ENCODE measurements at regions not wholly inside any gene's neighbourhood (a gene's known extent, or its start where the extent isn't known, plus 50 kb on each side); places are given as distances from the start of the nearest gene placed in this dataset.

- Histone ChIP-seq H3K36me3 (ENCODE audit: insufficient read depth, low read length) (no peaks in the 10 kb centered on the region), H3K9me3 (ENCODE audit: insufficient read depth, low read depth, low read length) (no peaks in the 10 kb centered on the region), H3K27me3 (ENCODE audit: insufficient read depth, low read length) (no peaks in the 10 kb centered on the region), H3K4me1 (ENCODE audit: insufficient read depth, low read length) (no peaks in the 10 kb centered on the region), H3K4me3 (ENCODE audit: low read length) (no peak overlapping the region), H3K27ac (ENCODE audit: low read depth, low read length) (no peak overlapping the region), H3K9ac (ENCODE audit: low read depth, low read length) (no peak overlapping the region)
- WGBS = no CpG with 5 or more reads among the region's 1 CpG
Observed at GRCh38 chr2:155109527-155109926, 411.0 kb downstream of the KCNJ3 start.

GRCh38 chr2:155100261-155100660 lies 401.8 kb downstream of the KCNJ3 start:
- no peaks in the 10 kb centered on the region for H3K36me3 ChIP-seq (ENCODE audit: insufficient read depth, low read length)
- no peaks in the 10 kb centered on the region for H3K4me1 ChIP-seq (ENCODE audit: insufficient read depth, low read length)
- peaks cover 15% of the 10 kb centered on the region for H3K9me3 ChIP-seq (ENCODE audit: insufficient read depth, low read depth, low read length)
- H3K9ac ChIP-seq (ENCODE audit: low read depth, low read length) = no peak overlapping the region
- 87% methylated on average over 2 of the region's 2 CpGs for WGBS
- no peaks in the 10 kb centered on the region for H3K27me3 ChIP-seq (ENCODE audit: insufficient read depth, low read length)
- H3K27ac ChIP-seq (ENCODE audit: low read depth, low read length) = no peak overlapping the region
- H3K4me3 ChIP-seq (ENCODE audit: low read length) = no peak overlapping the region

GRCh38 chr2:155099784-155100183 lies 401.3 kb downstream of the KCNJ3 start:
- Histone ChIP-seq H3K9ac (ENCODE audit: low read depth, low read length) (no peak overlapping the region), H3K4me3 (ENCODE audit: low read length) (no peak overlapping the region)
- 92% methylated on average over 1 of the region's 1 CpG for WGBS

GRCh38 chr2:155095613-155096012 lies 397.1 kb downstream of the KCNJ3 start:
- Histone ChIP-seq H3K9ac (ENCODE audit: low read depth, low read length) (no peak overlapping the region), H3K4me1 (ENCODE audit: insufficient read depth, low read length) (no peaks in the 10 kb centered on the region), H3K9me3 (ENCODE audit: insufficient read depth, low read depth, low read length) (no peaks in the 10 kb centered on the region), H3K36me3 (ENCODE audit: insufficient read depth, low read length) (no peaks in the 10 kb centered on the region), H3K4me3 (ENCODE audit: low read length) (no peak overlapping the region), H3K27ac (ENCODE audit: low read depth, low read length) (no peak overlapping the region), H3K27me3 (ENCODE audit: insufficient read depth, low read length) (no peaks in the 10 kb centered on the region)
- 90% methylated on average over 1 of the region's 1 CpG for WGBS

More at GRCh38 chr2:155099784-155100183, 401.3 kb downstream of the KCNJ3 start:
- Histone ChIP-seq H3K27ac (ENCODE audit: low read depth, low read length) (no peak overlapping the region), H3K36me3 (ENCODE audit: insufficient read depth, low read length) (no peaks in the 10 kb centered on the region), H3K9me3 (ENCODE audit: insufficient read depth, low read depth, low read length) (peaks cover 15% of the 10 kb centered on the region), H3K27me3 (ENCODE audit: insufficient read depth, low read length) (no peaks in the 10 kb centered on the region), H3K4me1 (ENCODE audit: insufficient read depth, low read length) (no peaks in the 10 kb centered on the region)

- no peak overlapping the region for H3K4me3 ChIP-seq (ENCODE audit: low read length)
- no peaks in the 10 kb centered on the region for H3K27me3 ChIP-seq (ENCODE audit: insufficient read depth, low read length)
- no peaks in the 10 kb centered on the region for H3K36me3 ChIP-seq (ENCODE audit: insufficient read depth, low read length)
- H3K4me1 ChIP-seq (ENCODE audit: insufficient read depth, low read length) = no peaks in the 10 kb centered on the region
- WGBS = 87% methylated on average over 2 of the region's 2 CpGs
- no peak overlapping the region for H3K9ac ChIP-seq (ENCODE audit: low read depth, low read length)
- H3K9me3 ChIP-seq (ENCODE audit: insufficient read depth, low read depth, low read length) = no peaks in the 10 kb centered on the region
- H3K27ac ChIP-seq (ENCODE audit: low read depth, low read length) = no peak overlapping the region
Observed at GRCh38 chr2:155080373-155080772, 381.9 kb downstream of the KCNJ3 start.

- Histone ChIP-seq H3K4me3 (ENCODE audit: low read length) (no peak overlapping the region), H3K9me3 (ENCODE audit: insufficient read depth, low read depth, low read length) (no peaks in the 10 kb centered on the region), H3K27me3 (ENCODE audit: insufficient read depth, low read length) (no peaks in the 10 kb centered on the region), H3K36me3 (ENCODE audit: insufficient read depth, low read length) (no peaks in the 10 kb centered on the region), H3K4me1 (ENCODE audit: insufficient read depth, low read length) (no peaks in the 10 kb centered on the region), H3K9ac (ENCODE audit: low read depth, low read length) (no peak overlapping the region), H3K27ac (ENCODE audit: low read depth, low read length) (no peak overlapping the region)
- WGBS = 73% methylated on average over 1 of the region's 1 CpG
Observed at GRCh38 chr2:155070489-155070888, 372.0 kb downstream of the KCNJ3 start.

GRCh38 chr2:155062922-155063258 lies 364.4 kb downstream of the KCNJ3 start:
- Histone ChIP-seq H3K27ac (ENCODE audit: low read depth, low read length) (no peak overlapping the region), H3K36me3 (ENCODE audit: insufficient read depth, low read length) (no peaks in the 10 kb centered on the region), H3K27me3 (ENCODE audit: insufficient read depth, low read length) (no peaks in the 10 kb centered on the region), H3K9me3 (ENCODE audit: insufficient read depth, low read depth, low read length) (0 out of 2 replicates have a peak, but pooled peaks cover 3% of the 10 kb centered on the region), H3K9ac (ENCODE audit: low read depth, low read length) (no peak overlapping the region), H3K4me1 (ENCODE audit: insufficient read depth, low read length) (no peaks in the 10 kb centered on the region), H3K4me3 (ENCODE audit: low read length) (no peak overlapping the region)
- 83% methylated on average over 1 of the region's 1 CpG for WGBS

GRCh38 chr2:155062250-155062921 lies 363.9 kb downstream of the KCNJ3 start:
- Histone ChIP-seq H3K9me3 (ENCODE audit: insufficient read depth, low read depth, low read length) (0 out of 2 replicates have a peak, but pooled peaks cover 3% of the 10 kb centered on the region), H3K27ac (ENCODE audit: low read depth, low read length) (no peak overlapping the region), H3K4me1 (ENCODE audit: insufficient read depth, low read length) (no peaks in the 10 kb centered on the region), H3K9ac (ENCODE audit: low read depth, low read length) (no peak overlapping the region), H3K4me3 (ENCODE audit: low read length) (no peak overlapping the region), H3K36me3 (ENCODE audit: insufficient read depth, low read length) (no peaks in the 10 kb centered on the region), H3K27me3 (ENCODE audit: insufficient read depth, low read length) (no peaks in the 10 kb centered on the region)
- 93% methylated on average over 2 of the region's 2 CpGs for WGBS

GRCh38 chr2:155060896-155061295 lies 362.4 kb downstream of the KCNJ3 start:
- H3K36me3 ChIP-seq (ENCODE audit: insufficient read depth, low read length) = no peaks in the 10 kb centered on the region
- H3K27ac ChIP-seq (ENCODE audit: low read depth, low read length) = no peak overlapping the region
- no peaks in the 10 kb centered on the region for H3K27me3 ChIP-seq (ENCODE audit: insufficient read depth, low read length)
- H3K9me3 ChIP-seq (ENCODE audit: insufficient read depth, low read depth, low read length) = 0 out of 2 replicates have a peak, but pooled peaks cover 3% of the 10 kb centered on the region
- no peak overlapping the region for H3K4me3 ChIP-seq (ENCODE audit: low read length)
- no peak overlapping the region for H3K9ac ChIP-seq (ENCODE audit: low read depth, low read length)
- 85% methylated on average over 1 of the region's 1 CpG for WGBS
- no peaks in the 10 kb centered on the region for H3K4me1 ChIP-seq (ENCODE audit: insufficient read depth, low read length)

- 88% methylated on average over 5 of the region's 5 CpGs for WGBS
- Histone ChIP-seq H3K9ac (ENCODE audit: low read depth, low read length) (no peak overlapping the region), H3K4me1 (ENCODE audit: insufficient read depth, low read length) (no peaks in the 10 kb centered on the region; the same call in 1 of the 2 replicates), H3K27me3 (ENCODE audit: insufficient read depth, low read length) (no peaks in the 10 kb centered on the region), H3K36me3 (ENCODE audit: insufficient read depth, low read length) (no peaks in the 10 kb centered on the region), H3K9me3 (ENCODE audit: insufficient read depth, low read depth, low read length) (no peaks in the 10 kb centered on the region), H3K4me3 (ENCODE audit: low read length) (no peak overlapping the region), H3K27ac (ENCODE audit: low read depth, low read length) (no peak overlapping the region)
Observed at GRCh38 chr2:155054712-155055111, 356.2 kb downstream of the KCNJ3 start.

GRCh38 chr2:155043097-155043496 lies 344.6 kb downstream of the KCNJ3 start:
- Histone ChIP-seq H3K27ac (ENCODE audit: low read depth, low read length) (no peak overlapping the region), H3K4me1 (ENCODE audit: insufficient read depth, low read length) (no peaks in the 10 kb centered on the region), H3K27me3 (ENCODE audit: insufficient read depth, low read length) (no peaks in the 10 kb centered on the region), H3K9ac (ENCODE audit: low read depth, low read length) (no peak overlapping the region), H3K9me3 (ENCODE audit: insufficient read depth, low read depth, low read length) (no peaks in the 10 kb centered on the region), H3K4me3 (ENCODE audit: low read length) (no peak overlapping the region), H3K36me3 (ENCODE audit: insufficient read depth, low read length) (no peaks in the 10 kb centered on the region)
- 90% methylated on average over 4 of the region's 4 CpGs for WGBS

GRCh38 chr2:155035308-155035707 lies 336.8 kb downstream of the KCNJ3 start:
- no peaks in the 10 kb centered on the region for H3K4me1 ChIP-seq (ENCODE audit: insufficient read depth, low read length)
- no peaks in the 10 kb centered on the region for H3K9me3 ChIP-seq (ENCODE audit: insufficient read depth, low read depth, low read length)
- H3K36me3 ChIP-seq (ENCODE audit: insufficient read depth, low read length) = no peaks in the 10 kb centered on the region
- no peak overlapping the region for H3K4me3 ChIP-seq (ENCODE audit: low read length)
- no peaks in the 10 kb centered on the region for H3K27me3 ChIP-seq (ENCODE audit: insufficient read depth, low read length)
- H3K27ac ChIP-seq (ENCODE audit: low read depth, low read length) = no peak overlapping the region
- H3K9ac ChIP-seq (ENCODE audit: low read depth, low read length) = no peak overlapping the region

Data from HUES64 (cell line).